GM18907 (cell line): ENCODE measurements at regions not wholly inside any gene's neighbourhood (a gene's known extent, or its start where the extent isn't known, plus 50 kb on each side); places are given as distances from the start of the nearest gene placed in this dataset.
"Not testable (repeated sequence)": the region's sequence is repeated elsewhere in the genome, so short reads cannot be mapped to it uniquely, and the experiment has no call there.

Source experiments
- ATAC-seq: cut with Tn5 transposase; IDR thresholded peaks from one replicate; pipeline ENCODE4 v1.9.1; 2021; ENCODE audit warnings: mild to moderate bottlenecking, moderate library complexity; ENCODE audit not compliant: unreplicated experiment

- ATAC-seq = no peak
Observed at GRCh38 chr11:90294091-90294490, 71.2 kb upstream of the CHORDC1 start.

GRCh38 chr11:90288212-90288821 lies 65.5 kb upstream of the CHORDC1 start:
- ATAC-seq = peak; percentile 60

- no peak for ATAC-seq
Observed at GRCh38 chr11:90286640-90287039, 63.8 kb upstream of the CHORDC1 start.

- no peak for ATAC-seq
Observed at GRCh38 chr11:90284171-90284570, 61.3 kb upstream of the CHORDC1 start.

GRCh38 chr11:90282551-90283071 lies 59.8 kb upstream of the CHORDC1 start:
- not testable (repeated sequence) for ATAC-seq

GRCh38 chr11:90274362-90274761 lies 51.5 kb upstream of the CHORDC1 start:
- no peak for ATAC-seq
